Loucy (cell line): ENCODE measurements at regions not wholly inside any gene's neighbourhood (a gene's known extent, or its start where the extent isn't known, plus 50 kb on each side); places are given as distances from the start of the nearest gene placed in this dataset.

Source experiments
- EZH2phosphoT487 ChIP-seq: fragments of 200-600 bp; IDR thresholded peaks from 2 replicates; pipeline ENCODE4 v1.6.1; 2018; ENCODE audit warnings: antibody characterized with exemption, mild to moderate bottlenecking, moderate library complexity, borderline replicate concordance
- TF ChIP-seq, protein P1 (sequence below): fragments of 200-600 bp; sonication (generic); conservative IDR thresholded peaks from 2 replicates; pipeline ENCODE4 v1.5.1; 2014; ENCODE audit warnings: mild to moderate bottlenecking, antibody characterized with exemption, low read length

DNA sequence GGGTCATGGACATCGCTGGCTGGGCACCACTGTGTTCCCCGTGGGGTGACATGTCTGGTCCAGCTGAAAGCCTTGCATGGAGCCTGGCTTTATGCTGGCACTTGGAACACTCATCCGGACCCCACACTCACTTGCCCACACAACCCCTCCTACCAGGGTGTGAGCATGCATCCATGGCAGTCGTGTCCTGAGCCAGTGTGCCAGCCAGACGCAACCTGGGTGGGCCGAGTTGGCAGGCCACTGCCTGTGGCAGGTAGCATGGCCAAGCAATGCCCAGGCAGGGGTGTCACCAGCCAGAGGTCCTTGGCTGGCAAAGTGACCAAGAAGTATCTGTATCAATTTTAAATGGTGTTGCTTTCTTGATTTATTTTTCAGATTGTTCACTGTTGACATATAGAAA, 141.7 kb downstream of the CCDC59 start:
- TF ChIP-seq, protein P1, sequence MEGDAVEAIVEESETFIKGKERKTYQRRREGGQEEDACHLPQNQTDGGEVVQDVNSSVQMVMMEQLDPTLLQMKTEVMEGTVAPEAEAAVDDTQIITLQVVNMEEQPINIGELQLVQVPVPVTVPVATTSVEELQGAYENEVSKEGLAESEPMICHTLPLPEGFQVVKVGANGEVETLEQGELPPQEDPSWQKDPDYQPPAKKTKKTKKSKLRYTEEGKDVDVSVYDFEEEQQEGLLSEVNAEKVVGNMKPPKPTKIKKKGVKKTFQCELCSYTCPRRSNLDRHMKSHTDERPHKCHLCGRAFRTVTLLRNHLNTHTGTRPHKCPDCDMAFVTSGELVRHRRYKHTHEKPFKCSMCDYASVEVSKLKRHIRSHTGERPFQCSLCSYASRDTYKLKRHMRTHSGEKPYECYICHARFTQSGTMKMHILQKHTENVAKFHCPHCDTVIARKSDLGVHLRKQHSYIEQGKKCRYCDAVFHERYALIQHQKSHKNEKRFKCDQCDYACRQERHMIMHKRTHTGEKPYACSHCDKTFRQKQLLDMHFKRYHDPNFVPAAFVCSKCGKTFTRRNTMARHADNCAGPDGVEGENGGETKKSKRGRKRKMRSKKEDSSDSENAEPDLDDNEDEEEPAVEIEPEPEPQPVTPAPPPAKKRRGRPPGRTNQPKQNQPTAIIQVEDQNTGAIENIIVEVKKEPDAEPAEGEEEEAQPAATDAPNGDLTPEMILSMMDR, result no peak
- TF ChIP-seq EZH2phosphoT487, result no peak
